Renal cortical epithelial cell (primary cell): ENCODE measurements at regions not wholly inside any gene's neighbourhood (a gene's known extent, or its start where the extent isn't known, plus 50 kb on each side); places are given as distances from the start of the nearest gene placed in this dataset.
A peak's percentile ranks its signal among the peaks of the same experiment; 100 is the strongest.
"Not testable (repeated sequence)": the region's sequence is repeated elsewhere in the genome, so short reads cannot be mapped to it uniquely, and the experiment has no call there.

Experiments used
- DNase-seq: peaks from one replicate; pipeline ENCODE4 v3.0.0-alpha.2; 2011; ENCODE audit warnings: low read depth

GRCh38 chr2:57434972-57435371 is 611.6 kb upstream of the VRK2 start:
- DNase-seq = no peak

- DNase-seq = no peak
Observed at GRCh38 chr2:57437077-57437476, 609.5 kb upstream of the VRK2 start.

- no peak for DNase-seq
Observed at GRCh38 chr2:57440437-57440836, 606.2 kb upstream of the VRK2 start.

- DNase-seq = no peak
Observed at GRCh38 chr2:57443086-57443485, 603.5 kb upstream of the VRK2 start.

- no peak for DNase-seq
Observed at GRCh38 chr2:57443973-57444521, 602.6 kb upstream of the VRK2 start.

GRCh38 chr2:57444752-57445430 is 601.7 kb upstream of the VRK2 start:
- DNase-seq = peak; percentile 2

- no peak for DNase-seq
Observed at GRCh38 chr2:57448816-57449215, 597.8 kb upstream of the VRK2 start.

GRCh38 chr2:57450170-57450569 is 596.4 kb upstream of the VRK2 start:
- no peak for DNase-seq

- DNase-seq = no peak
Observed at GRCh38 chr2:57452634-57453033, 594.0 kb upstream of the VRK2 start.

- no peak for DNase-seq
Observed at GRCh38 chr2:57453945-57454344, 592.7 kb upstream of the VRK2 start.

- no peak for DNase-seq
Observed at GRCh38 chr2:57460396-57461276, 586.0 kb upstream of the VRK2 start.

- DNase-seq = no peak
Observed at GRCh38 chr2:57461624-57462023, 585.0 kb upstream of the VRK2 start.

- no peak for DNase-seq
Observed at GRCh38 chr2:57465067-57465466, 581.5 kb upstream of the VRK2 start.

GRCh38 chr2:57465967-57466366 is 580.6 kb upstream of the VRK2 start:
- no peak for DNase-seq

- peak; percentile 9 for DNase-seq
Observed at GRCh38 chr2:57475391-57475790, 571.2 kb upstream of the VRK2 start.

- DNase-seq = peak; percentile 76
Observed at GRCh38 chr2:57479981-57480380, 566.6 kb upstream of the VRK2 start.

GRCh38 chr2:57488061-57488460 is 558.5 kb upstream of the VRK2 start:
- DNase-seq = no peak

- no peak for DNase-seq
Observed at GRCh38 chr2:57490741-57491140, 555.9 kb upstream of the VRK2 start.

- DNase-seq = no peak
Observed at GRCh38 chr2:57491213-57491612, 555.4 kb upstream of the VRK2 start.

GRCh38 chr2:57493966-57494365 is 552.6 kb upstream of the VRK2 start:
- DNase-seq = not testable (repeated sequence)

- DNase-seq = peak; percentile 44
Observed at GRCh38 chr2:57497489-57498096, 549.0 kb upstream of the VRK2 start.

GRCh38 chr2:57504787-57505186 is 541.8 kb upstream of the VRK2 start:
- DNase-seq = no peak

- DNase-seq = no peak
Observed at GRCh38 chr2:57509189-57509588, 537.4 kb upstream of the VRK2 start.
